ENCODE measurements at regions not wholly inside any gene's neighbourhood (a gene's known extent, or its start where the extent isn't known, plus 50 kb on each side); places are given as distances from the start of the nearest gene placed in this dataset.

GRCh38 chr1:58006421-58007046 lies 540.0 kb downstream of the OMA1 start:
- TF ChIP-seq CTCF (IDR thresholded peaks at IDR 0.05) (no peak), POLR2AphosphoS5 (IDR thresholded peaks at IDR 0.05) (no peak)
